GM12878 (cell line): ENCODE measurements at regions not wholly inside any gene's neighbourhood (a gene's known extent, or its start where the extent isn't known, plus 50 kb on each side); places are given as distances from the start of the nearest gene placed in this dataset.

Experiments
- ATAC-seq: fragments of 200-7000 bp; cut with Tn5 transposase; 3 replicates; pipeline ENCODE4 v1.9.1; 2020; ENCODE audit warnings: mild to moderate bottlenecking, moderate library complexity
- BruUV-seq: library from RNA; stranded (reverse); fragments of 400-500 nt; replicated peaks from 2 replicates; lab custom pipeline; 2021; lab: Mats Ljungman, UMichigan
- CTCF ChIA-PET: fragments of 300-600 bp; sonication (Branson Sonifier 250); formaldehyde crosslinking; extraction: SDS; loops from one replicate; lab custom pipeline; 2021; ENCODE audit warnings: inconsistent platforms; lab: Yijun Ruan, JAX
- POLR2A ChIA-PET: fragments of 350-600 bp; formaldehyde crosslinking; extraction: SDS; loops from one replicate; lab custom pipeline; 2021; ENCODE audit warnings: inconsistent platforms; lab: Charles Lee
- RAD21 ChIA-PET: fragments of 300-600 bp; sonication (Branson Sonifier 250); formaldehyde crosslinking; loops from one replicate; lab custom pipeline; 2023; ENCODE audit warnings: antibody characterized with exemption; ENCODE audit not compliant: unreplicated experiment; lab: Charles Lee
- SMC1A ChIA-PET: fragments of 300-600 bp; sonication (Branson Sonifier 250); formaldehyde crosslinking; loops from one replicate; lab custom pipeline; 2023; ENCODE audit not compliant: unreplicated experiment, uncharacterized antibody; lab: Charles Lee
- DNase-seq: peaks from one replicate; pipeline ENCODE4 v3.0.0-alpha.2; 2011; ENCODE audit warnings: low read depth, low spot score
- FAIRE-seq: peaks from 3 replicates; lab custom pipeline; 2011; peaks lifted over from hg19 to GRCh38; lab: Jason Lieb, UNC
- H2AFZ ChIP-seq: 2 replicates; pipeline ENCODE4 v1.6.0; 2011; ENCODE audit warnings: low read depth, low read length, control low read depth; ENCODE audit not compliant: control insufficient read depth
- H3K27ac ChIP-seq: 2 replicates; pipeline ENCODE4 v1.5.1; 2011; ENCODE audit warnings: control low read depth; ENCODE audit not compliant: control insufficient read depth, insufficient read depth
- H3K27me3 ChIP-seq, 2 experiments: replicated peaks in 1 of 2; 2 replicates each; pipeline versions ENCODE4 v1.6.0 to v1.6.1; 2011; ENCODE audit warnings: low read length in 1 of 2; ENCODE audit not compliant: control insufficient read depth in 2 of 2, insufficient read depth in 2 of 2
- H3K36me3 ChIP-seq, 2 experiments: 2 replicates each; pipeline ENCODE4 v1.5.1; 2011; ENCODE audit warnings: low read length in 1 of 2; ENCODE audit not compliant: control insufficient read depth in 2 of 2, insufficient read depth in 2 of 2
- H3K4me1 ChIP-seq: 2 replicates; pipeline ENCODE4 v1.6.1; 2011; ENCODE audit warnings: mild to moderate bottlenecking, low read length, moderate library complexity, mixed read lengths; ENCODE audit not compliant: control insufficient read depth, insufficient read depth
- H3K4me2 ChIP-seq: 2 replicates; pipeline ENCODE4 v1.6.0; 2011; ENCODE audit warnings: control low read depth; ENCODE audit not compliant: control insufficient read depth, insufficient read depth
- H3K4me3 ChIP-seq: fragments of 200-600 bp; sonication (generic); 2 replicates; pipeline ENCODE4 v1.5.1; 2016
- H3K79me2 ChIP-seq: 2 replicates; pipeline ENCODE4 v1.6.0; 2011; ENCODE audit warnings: low read length; ENCODE audit not compliant: control insufficient read depth, insufficient read depth
- H3K9ac ChIP-seq: 2 replicates; pipeline ENCODE4 v1.8.0; 2011; ENCODE audit warnings: low read length, control low read depth, mixed read lengths; ENCODE audit not compliant: control insufficient read depth, insufficient read depth
- H3K9me3 ChIP-seq: replicated peaks from 3 replicates; pipeline ENCODE4 v1.5.1; 2011; ENCODE audit warnings: mild to moderate bottlenecking, low read length; ENCODE audit not compliant: control insufficient read depth, insufficient read depth
- H4K20me1 ChIP-seq: 2 replicates; pipeline ENCODE4 v1.6.0; 2011; ENCODE audit not compliant: control insufficient read depth, insufficient read depth
- ASH2L ChIP-seq: fragments of 300-600, 200-600 bp; sonication (generic); IDR thresholded peaks from 2 replicates; pipeline ENCODE4 v1.6.1; 2017; ENCODE audit warnings: low read depth, mild to moderate bottlenecking, borderline replicate concordance
- BCL3 ChIP-seq: IDR thresholded peaks from 2 replicates; pipeline ENCODE4 v1.6.1; 2011; ENCODE audit warnings: borderline replicate concordance, low read depth, mild to moderate bottlenecking, moderate library complexity, low read length; ENCODE audit not compliant: insufficient read depth, poor library complexity, severe bottlenecking
- EGR1 ChIP-seq, 2 experiments: IDR thresholded peaks; 1 replicate in 1 of 2; 2 replicates in 1 of 2; pipeline ENCODE4 v1.6.1; 2011 to 2012; ENCODE audit warnings: low read depth in 2 of 2, low read length in 2 of 2, borderline replicate concordance in 1 of 2, mild to moderate bottlenecking in 1 of 2, moderate library complexity in 1 of 2
- HDAC6 ChIP-seq: fragments of 200-600 bp; sonication (generic); IDR thresholded peaks from one replicate; pipeline ENCODE4 v1.8.0; 2017; ENCODE audit warnings: antibody characterized with exemption; ENCODE audit not compliant: unreplicated experiment
- PRDM15 ChIP-seq: fragments of 450-650 bp; formaldehyde crosslinking; IDR thresholded peaks from 2 replicates; pipeline ENCODE4 v1.4.0; 2020; ENCODE audit warnings: mild to moderate bottlenecking, moderate library complexity
- RELB ChIP-seq: fragments of 450-650 bp; IDR thresholded peaks from 2 replicates; pipeline ENCODE4 v1.6.1; 2017; ENCODE audit warnings: low read depth, mild to moderate bottlenecking, moderate library complexity
- SIN3A ChIP-seq: IDR thresholded peaks from 2 replicates; pipeline ENCODE4 v1.6.1; 2012; ENCODE audit warnings: low read depth, low read length, improper control_type of control experiment
- YY1 ChIP-seq: IDR thresholded peaks from 2 replicates; pipeline ENCODE4 v1.6.1; 2011; ENCODE audit warnings: low read depth, mild to moderate bottlenecking, low read length
- ZBTB40 ChIP-seq: fragments of 450-650 bp; IDR thresholded peaks from 2 replicates; pipeline ENCODE4 v1.6.1; 2016; ENCODE audit warnings: mild to moderate bottlenecking, moderate library complexity, borderline replicate concordance
- WGBS: methylation state at CpG from one replicate; pipeline ENCODE4 v1.1.6; 2016; ENCODE audit warnings: low lambda C conversion rate; ENCODE audit not compliant: insufficient replicate concordance, insufficient coverage; ENCODE audit errors: missing lambda C conversion rate; 5-methylcytosine and 5-hydroxymethylcytosine counted together
- in situ Hi-C: fragments of 300-500 bp; cut with MboI; formaldehyde crosslinking; loops from 9 replicates; pipeline ENCODE4 v1.14.3; 2018; ENCODE audit warnings: mixed read lengths
- intact Hi-C: fragments of 100-400 bp; cut with micrococcal nuclease; formaldehyde crosslinking; loops from one replicate; pipeline ENCODE4 v1.14.2; 2022; ENCODE audit not compliant: unreplicated experiment

- intact Hi-C loops (no loop called here), in situ Hi-C loops (no loop called here)
- ChIA-PET SMC1A (no interaction called here), POLR2A (no interaction called here), RAD21 (no interaction called here), CTCF (interaction anchor here (4.2 kb wide), 1 partner anchor 17 kb away, joined by 24 read pairs; no protein-coding TSS in a partner anchor)
- Histone ChIP-seq H4K20me1 (no peaks in the 10 kb centered on the region), H2AFZ (no peak overlapping the region), H3K36me3 (no peaks in the 10 kb centered on the region), H3K4me1 (no peaks in the 10 kb centered on the region), H3K4me2 (no peak overlapping the region), H3K9ac (no peak overlapping the region), H3K27me3 (no peaks in the 10 kb centered on the region), H3K4me3 (no peak overlapping the region), H3K27ac (no peak overlapping the region), H3K9me3 (no peaks in the 10 kb centered on the region), H3K79me2 (no peaks in the 10 kb centered on the region)
- BruUV-seq, result no TSS peak
- ATAC-seq, result no peak
- FAIRE-seq, result no peak
- no peak for DNase-seq
- WGBS, result 47% methylated on average over 10 of the region's 10 CpGs
- TF ChIP-seq ZBTB40 (no peak), PRDM15 (no peak), EGR1 (IDR thresholded peaks at IDR 0.05; ENCODE audit: borderline replicate concordance in 1 of 2, low read depth in 2 of 2, low read length in 2 of 2) (no peak), SIN3A (no peak), YY1 (no peak), RELB (no peak), BCL3 (no peak), HDAC6 (no peak), ASH2L (no peak)
Measured at GRCh38 chr19:30684613-30685012, 312.4 kb downstream of the ZNF536 start.
